Endodermal cell (in vitro differentiated cells): ENCODE measurements at regions not wholly inside any gene's neighbourhood (a gene's known extent, or its start where the extent isn't known, plus 50 kb on each side); places are given as distances from the start of the nearest gene placed in this dataset.

Experiments used
- DNase-seq: peaks from one replicate; pipeline ENCODE4 v3.0.0-alpha.2; 2017
- H3K27ac ChIP-seq: 2 replicates; pipeline ENCODE4 v1.5.1; 2013; ENCODE audit warnings: mild to moderate bottlenecking, low read depth, low read length, moderate library complexity
- H3K27me3 ChIP-seq: 2 replicates; pipeline ENCODE4 v1.6.1; 2013; ENCODE audit warnings: mild to moderate bottlenecking, low read length, moderate library complexity; ENCODE audit not compliant: insufficient read depth, control insufficient read depth, poor library complexity, severe bottlenecking
- H3K36me3 ChIP-seq: 2 replicates; pipeline ENCODE4 v1.7.0; 2013; ENCODE audit warnings: mild to moderate bottlenecking, low read length, moderate library complexity; ENCODE audit not compliant: control insufficient read depth, insufficient read depth
- H3K4me1 ChIP-seq: one replicate; pipeline ENCODE4 v1.7.0; 2013; ENCODE audit warnings: low read length; ENCODE audit not compliant: control insufficient read depth, insufficient read depth
- H3K4me3 ChIP-seq: 2 replicates; pipeline ENCODE4 v1.5.1; 2013; ENCODE audit warnings: mild to moderate bottlenecking, low read length, moderate library complexity
- H3K9ac ChIP-seq: 2 replicates; pipeline ENCODE4 v1.6.1; 2013; ENCODE audit warnings: mild to moderate bottlenecking, low read length, moderate library complexity; ENCODE audit not compliant: poor library complexity, severe bottlenecking; ENCODE audit errors: extremely low read depth
- H3K9me3 ChIP-seq: 2 replicates; pipeline ENCODE4 v1.6.1; 2013; ENCODE audit warnings: mild to moderate bottlenecking, low read length, moderate library complexity; ENCODE audit not compliant: control insufficient read depth
- H3K27ac Mint-ChIP-seq: 2 replicates; pipeline ENCODE4 v1.8.0; 2020; ENCODE audit warnings: mixed read lengths
- H3K27me3 Mint-ChIP-seq: 2 replicates; pipeline ENCODE4 v1.8.0; 2021; ENCODE audit warnings: mild to moderate bottlenecking, mixed read lengths; ENCODE audit not compliant: insufficient read depth
- H3K36me3 Mint-ChIP-seq: 2 replicates; pipeline ENCODE4 v1.8.0; 2020; ENCODE audit warnings: low read depth, mixed read lengths
- H3K4me1 Mint-ChIP-seq: 2 replicates; pipeline ENCODE4 v1.8.0; 2020; ENCODE audit warnings: mixed read lengths
- H3K4me3 Mint-ChIP-seq: 2 replicates; pipeline ENCODE4 v1.8.0; 2020; ENCODE audit warnings: mild to moderate bottlenecking, moderate library complexity, mixed read lengths
- H3K9me3 Mint-ChIP-seq: 2 replicates; pipeline ENCODE4 v1.8.0; 2020; ENCODE audit warnings: mild to moderate bottlenecking, mixed read lengths
- CTCF ChIP-seq: fragments of 200-600 bp; sonication (generic); conservative IDR thresholded peaks from 2 replicates; pipeline ENCODE4 v1.5.0; 2021; ENCODE audit warnings: antibody characterized with exemption, mild to moderate bottlenecking
- WGBS, 2 experiments: methylation state at CpG; one replicate each; pipeline versions ENCODE4 v1.1.5 to v1.1.7; 2013; ENCODE audit warnings: missing lambda C conversion rate in 2 of 2, mixed read lengths in 1 of 2; ENCODE audit not compliant: insufficient coverage in 1 of 2, insufficient read length in 1 of 2; 5-methylcytosine and 5-hydroxymethylcytosine counted together

- Mint-ChIP-seq H3K36me3 (no peaks in the 10 kb centered on the region), H3K4me3 (no peak overlapping the region), H3K27ac (no peak overlapping the region), H3K27me3 (peaks cover 35% of the 10 kb centered on the region), H3K9me3 (no peaks in the 10 kb centered on the region), H3K4me1 (peaks cover 10% of the 10 kb centered on the region)
- H3K27me3 ChIP-seq: peaks cover 15% of the 10 kb centered on the region
- no peaks in the 10 kb centered on the region for H3K4me1 ChIP-seq
- no peak overlapping the region for H3K9ac ChIP-seq
- H3K27ac ChIP-seq: no peak overlapping the region
- WGBS, 2 experiments: 90 to 95% methylated on average over 5 to 6 of the region's 6 CpGs
- DNase-seq: no peak
- no peaks in the 10 kb centered on the region for H3K36me3 ChIP-seq
- no peak for TF ChIP-seq CTCF
- no peak overlapping the region for H3K4me3 ChIP-seq
- H3K9me3 ChIP-seq: no peaks in the 10 kb centered on the region
Observed at GRCh38 chr15:70267879-70268278, 170.2 kb upstream of the TLE3 start.

GRCh38 chr15:70267306-70267705 is 169.6 kb upstream of the TLE3 start:
- H3K27me3 Mint-ChIP-seq: peaks cover 34% of the 10 kb centered on the region

GRCh38 chr15:70266412-70267121 is 168.8 kb upstream of the TLE3 start:
- Histone ChIP-seq H3K27me3 (peaks cover 15% of the 10 kb centered on the region), H3K9ac (no peak overlapping the region), H3K36me3 (no peaks in the 10 kb centered on the region), H3K4me1 (no peaks in the 10 kb centered on the region), H3K9me3 (no peaks in the 10 kb centered on the region), H3K4me3 (no peak overlapping the region), H3K27ac (peak overlapping the region; percentile 12)
- H3K4me3 Mint-ChIP-seq: no peak overlapping the region
- 78 to 84% methylated on average over 9 to 24 of the region's 24 CpGs for WGBS, 2 experiments
- peaks cover 8% of the 10 kb centered on the region for H3K4me1 Mint-ChIP-seq
- TF ChIP-seq CTCF: no peak
- no peak for DNase-seq
- H3K36me3 Mint-ChIP-seq: no peaks in the 10 kb centered on the region
- H3K9me3 Mint-ChIP-seq: no peaks in the 10 kb centered on the region
- no peak overlapping the region for H3K27ac Mint-ChIP-seq
- H3K27me3 Mint-ChIP-seq: peaks cover 37% of the 10 kb centered on the region

More at GRCh38 chr15:70267306-70267705, 169.6 kb upstream of the TLE3 start:
- no peaks in the 10 kb centered on the region for H3K9me3 Mint-ChIP-seq
- peak overlapping the region; percentile 12 for H3K27ac ChIP-seq
- no peak overlapping the region for H3K27ac Mint-ChIP-seq
- H3K36me3 ChIP-seq: no peaks in the 10 kb centered on the region
- no peaks in the 10 kb centered on the region for H3K9me3 ChIP-seq
- 83 to 87% methylated on average over 1 to 2 of the region's 2 CpGs for whole genome bisulfite sequencing, 2 experiments
- H3K4me3 ChIP-seq: no peak overlapping the region
- peaks cover 15% of the 10 kb centered on the region for H3K27me3 ChIP-seq
- H3K9ac ChIP-seq: no peak overlapping the region
- H3K4me1 Mint-ChIP-seq: peaks cover 10% of the 10 kb centered on the region
- no peaks in the 10 kb centered on the region for H3K36me3 Mint-ChIP-seq
- TF ChIP-seq CTCF: no peak
- no peak for DNase-seq
- no peaks in the 10 kb centered on the region for H3K4me1 ChIP-seq
- no peak overlapping the region for H3K4me3 Mint-ChIP-seq
